Uterus (tissue), 2 donors: ENCODE measurements at regions not wholly inside any gene's neighbourhood (a gene's known extent, or its start where the extent isn't known, plus 50 kb on each side); places are given as distances from the start of the nearest gene placed in this dataset.

Experiments used
- CTCF ChIP-seq, 4 experiments: fragments of 200-600 bp in 2 of 4; fragments of 450-650 bp in 2 of 4; sonication (generic) in 2 of 4; IDR thresholded peaks; one replicate each; pipeline ENCODE4 v1.5.1; 2016 to 2019; ENCODE audit warnings: antibody characterized with exemption in 4 of 4, mild to moderate bottlenecking in 2 of 4, moderate library complexity in 1 of 4
- POLR2A ChIP-seq, 2 donors: fragments of 450-650 bp; IDR thresholded peaks; one replicate each; pipeline ENCODE4 v1.6.1; 2016; ENCODE audit warnings: antibody characterized with exemption in 2 of 2, mild to moderate bottlenecking in 1 of 2, moderate library complexity in 1 of 2

DNA sequence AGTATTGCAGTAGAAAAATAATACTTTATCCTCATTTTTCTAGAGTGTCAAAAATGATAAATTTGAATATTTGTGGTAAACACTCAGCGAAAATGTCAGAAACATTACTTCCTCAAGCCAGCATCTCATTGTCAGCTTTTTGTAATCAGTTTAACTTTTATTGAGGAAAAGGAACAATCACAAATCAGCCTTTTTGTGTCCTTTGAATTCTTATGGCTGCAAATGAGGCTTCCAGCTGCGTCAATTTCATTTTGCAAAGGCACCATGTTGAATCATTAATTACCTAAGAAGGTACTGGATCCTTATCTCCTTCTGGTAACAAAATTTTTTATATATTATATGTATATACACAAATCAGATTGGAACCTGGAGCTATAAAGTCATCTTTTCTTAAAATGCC, 442.6 kb upstream of the CPEB2 start:
- TF ChIP-seq CTCF (IDR thresholded peaks at IDR 0.05) (no peak), POLR2A (IDR thresholded peaks at IDR 0.05) (no peak)
